HG03457 (cell line): ENCODE measurements at regions not wholly inside any gene's neighbourhood (a gene's known extent, or its start where the extent isn't known, plus 50 kb on each side); places are given as distances from the start of the nearest gene placed in this dataset.

Source experiments
- ATAC-seq: cut with Tn5 transposase; IDR thresholded peaks from one replicate; pipeline ENCODE4 v1.9.1; 2021; ENCODE audit warnings: moderate number of reproducible peaks; ENCODE audit not compliant: unreplicated experiment

- no peak for ATAC-seq
Measured at GRCh38 chr2:64331849-64332699, 121.9 kb upstream of the LGALSL start.

DNA sequence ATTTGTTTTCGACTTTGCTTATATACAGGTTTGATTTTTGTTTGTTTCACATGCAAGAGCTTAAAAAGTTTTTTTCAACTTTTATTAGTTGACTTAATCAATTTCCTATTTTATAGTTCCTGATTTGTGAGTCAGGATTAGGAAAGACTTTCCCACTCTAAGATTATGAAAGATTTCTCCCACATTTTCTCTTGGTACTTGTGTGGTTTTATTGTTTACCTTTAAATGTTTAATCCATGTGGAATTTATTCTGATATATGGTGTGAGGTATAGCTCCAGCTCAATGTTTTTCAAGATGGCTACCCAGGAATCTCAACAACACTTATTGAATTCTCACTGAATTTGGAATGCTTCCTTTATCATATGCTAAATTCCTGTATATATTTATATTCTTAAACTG, 117.8 kb upstream of the LGALSL start:
- ATAC-seq, result no peak

- ATAC-seq, result no peak
Measured at GRCh38 chr2:64337314-64337713, 116.6 kb upstream of the LGALSL start.

DNA sequence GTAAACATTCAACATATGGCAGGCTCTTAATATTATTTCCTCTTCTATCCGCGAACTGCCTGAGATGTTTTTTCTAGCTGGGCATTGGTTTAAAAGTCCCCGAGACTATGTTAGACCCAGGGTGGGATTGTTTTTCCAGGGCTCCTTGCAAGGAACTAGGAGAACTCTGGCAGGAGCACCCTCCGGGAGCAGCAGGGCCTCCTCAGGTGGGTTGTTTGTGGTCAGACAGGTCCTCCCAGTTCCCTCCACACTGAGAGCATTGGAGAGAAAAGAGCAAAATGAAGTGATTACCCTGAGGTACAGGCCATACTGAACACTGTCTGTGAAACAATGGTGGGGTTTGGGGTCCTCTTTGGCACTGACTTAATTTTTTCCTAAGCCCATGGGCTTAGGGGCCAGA, 115.9 kb upstream of the LGALSL start:
- ATAC-seq, result no peak

DNA sequence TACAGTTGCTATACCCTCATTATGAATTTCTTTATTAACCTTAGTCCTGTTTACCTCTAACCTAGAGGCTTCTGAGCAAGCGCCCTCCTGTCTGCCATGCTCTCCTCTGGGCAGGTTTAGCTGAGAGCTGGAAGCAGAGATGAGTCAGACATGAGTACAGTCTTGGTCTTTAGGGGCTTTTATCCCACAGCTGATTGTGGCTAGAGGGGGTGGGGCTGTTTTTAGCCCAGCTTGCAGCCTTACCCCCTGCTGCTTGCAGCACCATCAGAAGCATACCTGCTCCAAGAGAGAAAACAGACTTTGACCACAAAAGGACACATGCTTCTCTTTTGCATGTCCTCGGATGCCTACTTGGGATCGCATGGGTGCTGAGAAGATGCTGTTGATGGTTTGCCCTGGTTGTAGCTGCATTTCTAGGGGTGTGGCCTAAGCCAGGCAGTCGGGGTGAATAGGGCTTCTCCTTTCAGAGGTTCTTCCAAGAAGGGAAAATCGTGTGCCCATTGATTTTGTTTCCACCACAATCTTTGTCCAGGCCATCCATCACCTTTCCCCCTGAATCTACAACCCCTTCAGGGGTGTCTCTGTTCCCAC, 115.0 kb upstream of the LGALSL start:
- no peak for ATAC-seq

- no peak for ATAC-seq
Measured at GRCh38 chr2:64341461-64341860, 112.5 kb upstream of the LGALSL start.

DNA sequence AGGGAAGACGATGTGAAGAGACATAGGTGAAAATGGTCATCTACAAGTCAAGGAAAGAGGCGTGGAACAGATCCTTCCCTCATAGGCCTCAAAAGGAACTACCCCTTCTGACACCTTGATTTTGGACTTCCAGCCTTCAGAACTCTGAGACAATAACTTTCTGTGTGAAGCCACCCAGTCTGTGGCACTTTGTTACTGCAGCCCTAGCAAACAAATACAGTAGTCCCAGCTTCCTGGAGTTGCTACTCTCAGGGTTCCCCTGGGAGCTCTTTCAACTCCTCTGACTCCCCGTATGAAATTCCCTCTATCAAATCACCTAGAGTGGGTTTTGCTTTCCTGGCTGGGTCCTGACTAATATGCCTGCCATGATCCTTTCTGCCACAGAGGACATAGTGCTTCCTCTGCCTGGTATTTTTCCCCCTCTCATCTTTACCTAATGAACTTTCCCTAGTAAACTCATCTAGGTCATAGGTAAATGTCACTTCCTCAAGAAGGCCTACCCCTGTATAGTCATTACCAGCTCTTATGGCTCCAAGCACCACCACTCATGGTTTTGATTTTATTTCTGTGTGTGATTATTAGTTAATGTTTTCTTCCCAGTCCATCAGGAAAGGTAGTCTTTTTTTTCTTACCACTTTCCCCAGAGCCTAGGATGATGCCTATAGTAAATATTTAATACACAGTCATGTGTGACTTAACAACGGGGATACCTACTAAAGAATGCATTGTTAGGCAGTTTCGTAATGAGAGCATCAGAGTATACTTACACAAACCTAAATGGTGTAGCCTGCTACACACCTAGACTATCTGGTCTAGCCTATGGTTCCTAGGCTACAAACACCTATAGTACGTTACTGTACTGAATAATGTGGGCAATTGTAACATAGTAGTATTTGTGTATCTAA, 111.5 kb upstream of the LGALSL start:
- no peak for ATAC-seq

DNA sequence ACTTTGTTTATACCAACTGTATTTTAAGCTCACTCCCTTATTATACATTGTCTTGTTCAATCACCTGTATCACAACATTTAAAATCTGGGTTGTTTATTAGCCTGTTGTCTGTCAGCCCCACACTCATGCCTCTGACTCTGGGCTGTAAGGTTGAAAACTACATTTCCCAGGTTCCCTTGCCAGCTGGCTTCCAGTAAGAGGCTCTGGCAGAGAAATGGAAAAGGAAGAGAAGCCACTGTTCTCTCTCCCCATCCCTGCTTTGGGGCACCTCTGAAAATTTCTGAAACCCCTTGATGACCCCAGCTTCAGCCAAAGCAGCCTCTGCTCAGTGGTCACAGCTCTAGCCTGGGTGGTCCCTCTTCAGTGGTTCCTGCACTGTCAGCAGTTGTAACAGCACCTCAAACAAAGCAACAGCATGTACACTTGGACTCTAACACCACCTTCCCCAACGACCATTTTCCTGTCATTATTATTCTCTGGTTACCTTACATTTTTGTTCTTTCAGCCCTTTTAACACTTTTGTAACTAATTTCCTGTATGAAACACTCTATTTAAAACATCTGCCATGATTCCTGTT, 108.9 kb upstream of the LGALSL start:
- no peak for ATAC-seq

- ATAC-seq, result no peak
Measured at GRCh38 chr2:64345998-64346397, 108.0 kb upstream of the LGALSL start.

DNA sequence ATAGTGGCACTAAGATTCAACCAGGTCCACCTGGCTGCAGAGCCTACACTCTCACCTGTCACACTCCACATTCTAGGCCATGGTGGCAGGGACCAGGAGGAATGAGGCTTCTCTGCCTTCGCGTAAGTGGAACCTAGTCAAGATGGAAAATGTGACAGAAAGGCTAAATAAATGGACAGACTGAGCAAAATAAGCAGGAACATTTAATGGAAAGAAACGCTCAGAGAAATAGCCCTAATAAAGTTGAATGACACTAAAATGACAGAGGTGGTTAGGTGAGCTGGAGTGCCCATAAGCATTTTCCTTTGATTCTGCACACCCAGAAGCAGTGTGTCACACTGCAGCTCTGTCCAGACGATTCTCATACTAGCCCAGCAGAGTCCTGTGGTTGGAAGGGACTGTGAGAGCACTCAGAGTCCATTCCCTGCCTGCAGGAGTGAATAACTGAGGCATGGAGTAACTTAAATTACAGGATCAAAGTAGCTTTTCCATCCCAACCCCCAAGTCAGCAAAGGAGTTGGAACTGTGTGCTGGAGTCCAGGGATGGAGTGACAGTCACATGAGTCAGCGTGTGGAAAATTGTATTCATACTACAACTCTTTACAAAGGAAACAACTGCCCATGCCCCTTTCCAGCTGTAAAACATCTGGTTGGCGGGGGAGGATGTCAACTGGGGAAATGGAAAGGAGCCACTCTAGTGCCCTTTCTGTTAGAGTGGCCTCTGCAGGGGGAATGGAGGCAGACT, 105.4 kb upstream of the LGALSL start:
- no peak for ATAC-seq

- no peak for ATAC-seq
Measured at GRCh38 chr2:64349131-64349530, 104.8 kb upstream of the LGALSL start.

DNA sequence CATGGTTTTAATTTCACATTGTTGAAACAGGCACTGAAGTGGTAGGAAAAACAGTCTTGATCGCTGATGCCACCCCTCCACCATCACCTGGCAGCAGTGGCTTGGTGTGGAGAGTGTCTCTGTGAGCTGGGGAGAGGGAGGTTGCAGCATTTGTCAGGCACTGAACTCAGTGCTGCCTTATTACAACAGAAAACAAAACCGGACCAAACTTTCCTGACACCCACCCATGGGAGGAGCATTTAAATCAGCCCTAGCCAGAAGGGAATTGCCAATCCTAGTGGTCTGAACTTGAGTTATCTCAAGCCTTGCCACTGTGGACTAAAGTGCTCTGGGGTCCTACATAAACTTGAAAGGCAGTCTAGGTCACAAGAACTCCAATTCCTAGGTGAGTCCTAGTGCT, 103.0 kb upstream of the LGALSL start:
- no peak for ATAC-seq

DNA sequence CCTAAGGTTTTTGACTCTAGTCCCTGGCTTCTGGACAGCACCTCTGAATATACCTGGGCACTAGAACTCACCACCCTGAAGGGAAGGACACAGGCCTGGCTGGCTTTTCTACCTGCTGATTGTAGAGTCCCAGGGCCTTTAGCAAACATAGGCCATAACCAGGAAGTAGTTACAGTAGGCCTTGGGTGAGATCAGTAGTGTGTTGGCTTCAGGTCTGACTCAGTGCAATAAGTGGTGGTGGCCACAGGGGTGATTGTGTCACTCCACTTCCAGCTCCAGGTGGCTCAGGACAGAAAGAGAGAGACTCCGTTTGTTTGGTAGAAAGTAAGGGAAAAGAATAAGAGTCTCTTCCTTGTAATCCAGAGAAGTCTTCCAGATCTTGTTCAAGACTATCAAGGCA, 101.7 kb upstream of the LGALSL start:
- ATAC-seq, result no peak

DNA sequence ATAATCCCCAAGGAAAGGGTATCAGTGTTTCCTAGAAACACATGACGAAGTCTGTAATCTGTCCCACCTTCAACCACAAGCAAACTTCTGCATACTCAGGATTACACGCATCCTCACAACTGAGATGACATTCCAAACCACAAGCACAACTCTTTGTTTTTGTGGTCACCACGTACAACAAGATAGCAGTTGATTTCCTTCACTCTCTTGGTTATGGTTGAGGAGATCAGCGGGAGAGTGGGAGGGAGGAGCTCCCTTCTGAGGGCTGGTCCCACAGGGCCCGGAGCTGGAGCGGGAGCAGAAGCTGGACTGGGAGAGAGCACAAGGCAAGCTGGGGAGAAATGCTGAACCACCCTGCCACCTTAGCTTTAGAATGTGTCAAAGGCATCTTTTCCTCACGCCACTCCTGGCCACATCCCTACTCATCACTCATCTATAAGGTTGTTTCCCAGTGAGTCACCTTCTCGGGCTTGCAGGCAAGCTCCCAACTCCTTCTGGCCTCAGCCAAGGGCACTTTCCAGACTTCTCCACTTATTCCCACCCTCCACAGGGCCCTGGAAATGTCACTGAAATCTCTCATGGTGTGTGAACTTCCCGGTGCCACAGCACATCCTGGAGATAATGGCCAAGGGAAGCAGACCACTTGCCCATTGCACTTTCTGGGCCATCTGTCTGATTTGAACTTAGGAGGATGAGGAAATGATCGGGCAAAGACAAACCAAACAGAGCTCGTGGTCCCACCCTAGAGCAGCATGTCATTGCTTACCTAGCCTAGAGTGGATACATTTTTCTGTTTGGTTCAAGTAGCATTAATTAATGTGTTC, 98.9 kb upstream of the LGALSL start:
- no peak for ATAC-seq

GRCh38 chr2:64356906-64357305, 97.1 kb upstream of the LGALSL start:
- ATAC-seq, result no peak

DNA sequence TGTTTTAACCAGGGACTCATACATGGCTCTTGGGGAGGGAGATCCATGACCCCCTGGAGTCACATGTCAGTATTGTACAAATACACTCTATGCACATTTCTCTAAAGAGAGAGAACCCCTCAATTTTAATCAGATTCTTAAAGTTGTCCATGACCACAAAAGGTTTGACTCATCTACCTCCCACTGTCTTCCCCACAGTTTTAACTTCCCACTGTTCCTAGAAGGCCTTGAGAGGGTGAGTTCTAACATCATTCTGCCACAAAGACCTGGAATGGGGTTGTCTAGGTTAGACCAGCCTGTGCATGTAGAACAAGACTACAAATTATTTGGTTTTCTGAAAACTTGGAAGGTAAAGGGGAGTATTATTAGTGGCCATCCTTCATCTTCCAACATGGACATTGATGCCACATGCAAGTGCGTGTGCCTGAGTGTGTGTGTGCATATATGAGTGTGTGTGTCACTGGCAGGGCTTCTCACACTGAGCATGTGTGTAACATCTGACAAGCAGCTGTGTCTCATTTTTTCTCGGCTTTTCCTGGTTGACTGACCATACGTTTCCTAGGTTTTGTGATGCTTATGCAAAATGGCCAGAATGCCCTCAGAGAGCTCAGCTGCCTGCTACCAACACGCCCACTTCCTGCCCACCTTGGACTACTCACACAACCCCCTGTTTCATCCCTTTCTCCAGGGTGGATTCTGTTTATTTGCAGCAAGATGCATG, 94.6 kb upstream of the LGALSL start:
- no peak for ATAC-seq

- no peak for ATAC-seq
Measured at GRCh38 chr2:64359892-64360657, 93.9 kb upstream of the LGALSL start.
